Kidney epithelial cell (primary cell): ENCODE measurements at regions not wholly inside any gene's neighbourhood (a gene's known extent, or its start where the extent isn't known, plus 50 kb on each side); places are given as distances from the start of the nearest gene placed in this dataset.

ENCODE experiments used
- DNase-seq: peaks from one replicate; pipeline ENCODE4 v3.0.0-alpha.2; 2010; ENCODE audit warnings: low read depth
- H3K27me3 ChIP-seq: 2 replicates; pipeline ENCODE4 v1.6.0; 2011; ENCODE audit warnings: low read length; ENCODE audit not compliant: control insufficient read depth, insufficient read depth
- H3K36me3 ChIP-seq: 2 replicates; pipeline ENCODE4 v1.5.1; 2011; ENCODE audit warnings: low read length; ENCODE audit not compliant: control insufficient read depth, insufficient read depth
- H3K4me3 ChIP-seq: 2 replicates; pipeline ENCODE4 v1.5.1; 2011; ENCODE audit warnings: low read depth, mild to moderate bottlenecking, control low read depth, low read length
- TF ChIP-seq, protein P1 (sequence below): IDR thresholded peaks from 2 replicates; pipeline ENCODE4 v1.5.1; 2011; ENCODE audit warnings: mild to moderate bottlenecking, moderate library complexity, low read length, control low read depth, inconsistent platforms; ENCODE audit not compliant: insufficient read depth, poor library complexity, severe bottlenecking

DNA sequence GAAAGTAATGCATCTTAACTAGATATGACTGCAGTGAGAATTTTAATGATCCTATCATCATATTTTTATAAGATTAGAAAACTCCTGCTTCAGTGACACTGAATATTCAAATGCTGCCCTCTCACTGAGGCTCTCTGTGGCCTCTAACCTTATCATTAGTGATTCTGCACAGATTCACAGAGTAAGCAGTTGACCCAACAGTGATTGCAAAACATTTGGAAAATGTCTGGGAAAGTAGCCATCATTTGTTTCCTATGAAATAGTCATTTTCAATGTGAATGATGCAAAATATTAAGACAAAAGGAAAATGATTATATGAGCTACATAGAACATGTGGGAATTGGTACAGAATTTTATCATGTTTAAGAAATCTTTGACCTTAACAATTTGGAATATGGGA is 210.3 kb downstream of the TBX18 start:
- no peak for DNase-seq
- TF ChIP-seq, protein P1, sequence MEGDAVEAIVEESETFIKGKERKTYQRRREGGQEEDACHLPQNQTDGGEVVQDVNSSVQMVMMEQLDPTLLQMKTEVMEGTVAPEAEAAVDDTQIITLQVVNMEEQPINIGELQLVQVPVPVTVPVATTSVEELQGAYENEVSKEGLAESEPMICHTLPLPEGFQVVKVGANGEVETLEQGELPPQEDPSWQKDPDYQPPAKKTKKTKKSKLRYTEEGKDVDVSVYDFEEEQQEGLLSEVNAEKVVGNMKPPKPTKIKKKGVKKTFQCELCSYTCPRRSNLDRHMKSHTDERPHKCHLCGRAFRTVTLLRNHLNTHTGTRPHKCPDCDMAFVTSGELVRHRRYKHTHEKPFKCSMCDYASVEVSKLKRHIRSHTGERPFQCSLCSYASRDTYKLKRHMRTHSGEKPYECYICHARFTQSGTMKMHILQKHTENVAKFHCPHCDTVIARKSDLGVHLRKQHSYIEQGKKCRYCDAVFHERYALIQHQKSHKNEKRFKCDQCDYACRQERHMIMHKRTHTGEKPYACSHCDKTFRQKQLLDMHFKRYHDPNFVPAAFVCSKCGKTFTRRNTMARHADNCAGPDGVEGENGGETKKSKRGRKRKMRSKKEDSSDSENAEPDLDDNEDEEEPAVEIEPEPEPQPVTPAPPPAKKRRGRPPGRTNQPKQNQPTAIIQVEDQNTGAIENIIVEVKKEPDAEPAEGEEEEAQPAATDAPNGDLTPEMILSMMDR = no peak
- no peak overlapping the region for H3K4me3 ChIP-seq
- H3K36me3 ChIP-seq = no peaks in the 10 kb centered on the region
- H3K27me3 ChIP-seq = no peaks in the 10 kb centered on the region

DNA sequence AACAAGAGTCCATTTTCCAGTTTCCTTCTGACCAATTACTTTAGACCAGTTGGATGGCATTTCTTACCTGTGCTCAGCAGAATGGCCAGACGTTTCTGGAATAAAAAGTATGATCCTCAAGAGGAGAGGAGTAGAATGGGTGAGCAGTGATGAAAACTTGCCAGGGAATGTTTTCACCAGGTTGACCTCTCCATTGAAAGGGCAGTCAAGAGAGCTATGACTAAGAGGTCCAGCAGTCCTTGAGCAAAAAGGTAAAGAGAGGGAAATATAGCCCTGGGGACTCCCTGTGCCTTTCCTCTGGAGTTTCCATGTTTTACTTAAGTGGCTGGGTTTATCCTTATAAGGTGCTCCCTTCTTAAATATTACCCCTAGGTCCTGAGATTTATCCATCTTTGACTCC is 210.9 kb downstream of the TBX18 start:
- DNase-seq = no peak
- no peaks in the 10 kb centered on the region for H3K27me3 ChIP-seq
- H3K36me3 ChIP-seq = no peaks in the 10 kb centered on the region
- TF ChIP-seq, protein P1 = no peak
- no peak overlapping the region for H3K4me3 ChIP-seq

DNA sequence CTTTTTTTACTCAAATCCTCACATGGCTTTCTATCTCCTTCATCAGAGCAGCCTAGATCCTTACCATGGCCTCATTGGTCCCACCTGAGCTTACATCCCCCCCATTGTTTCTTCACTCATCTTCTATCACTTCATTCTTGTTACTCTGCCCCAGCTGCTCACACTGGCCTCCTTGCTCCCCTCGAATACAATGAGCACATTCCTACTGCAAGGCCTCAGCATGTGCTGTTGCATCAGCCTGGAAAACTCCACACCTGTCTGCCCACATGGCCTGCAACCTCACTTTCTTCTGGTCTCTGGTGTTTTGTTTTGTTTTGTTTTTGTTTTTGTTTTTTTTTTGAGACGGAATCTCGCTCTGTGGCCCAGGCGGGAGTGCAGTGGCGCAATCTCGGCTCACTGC is 212.6 kb downstream of the TBX18 start:
- H3K4me3 ChIP-seq = no peak overlapping the region
- no peak for DNase-seq
- TF ChIP-seq, protein P1 = no peak
- H3K27me3 ChIP-seq = no peaks in the 10 kb centered on the region
- H3K36me3 ChIP-seq = no peaks in the 10 kb centered on the region

DNA sequence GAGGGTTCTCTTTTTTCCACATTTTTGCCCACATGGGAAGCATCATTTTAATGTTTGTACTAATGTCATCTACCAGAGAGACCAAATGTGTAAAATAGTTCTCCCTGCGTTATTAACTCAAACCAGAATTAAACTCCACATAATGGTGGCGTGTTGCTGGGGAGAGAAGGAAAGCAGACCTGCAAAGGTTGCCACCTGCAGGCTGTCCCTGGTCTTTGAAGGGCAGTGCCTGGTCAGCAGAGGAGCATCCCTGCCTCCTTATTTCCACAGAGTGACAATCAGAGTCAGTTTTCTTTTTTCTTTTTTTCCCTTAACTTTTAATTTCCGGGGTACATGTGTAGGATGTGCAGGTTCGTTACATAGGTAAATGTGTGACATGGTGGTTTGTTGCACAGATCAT is 214.5 kb downstream of the TBX18 start:
- TF ChIP-seq, protein P1 = peak; percentile 10
- DNase-seq = no peak
- H3K27me3 ChIP-seq = no peaks in the 10 kb centered on the region
- no peak overlapping the region for H3K4me3 ChIP-seq
- H3K36me3 ChIP-seq = no peaks in the 10 kb centered on the region

DNA sequence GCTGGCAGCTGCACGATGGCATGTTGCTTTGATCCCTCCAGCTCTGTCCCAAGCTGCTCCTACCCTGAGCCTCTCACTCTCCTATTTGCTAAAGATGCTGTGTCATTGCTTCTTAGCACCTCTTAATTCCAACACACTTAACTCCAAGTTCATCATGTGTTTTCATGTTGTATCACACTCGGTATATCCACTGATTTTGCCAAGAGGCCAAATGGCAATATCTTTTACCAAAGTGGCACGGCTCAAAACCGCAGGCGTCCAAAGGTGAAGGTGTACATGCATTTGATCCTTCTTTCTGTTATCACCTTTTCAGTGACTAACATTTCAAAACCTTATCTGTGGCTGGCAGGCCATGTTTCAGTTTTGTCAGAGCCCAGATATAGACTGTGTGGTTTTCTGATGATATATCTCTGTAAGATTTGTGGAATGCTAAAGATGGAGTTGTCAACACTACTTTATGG is 217.0 kb downstream of the TBX18 start:
- no peak overlapping the region for H3K4me3 ChIP-seq
- TF ChIP-seq, protein P1 = no peak
- no peak for DNase-seq
- no peaks in the 10 kb centered on the region for H3K27me3 ChIP-seq
- no peaks in the 10 kb centered on the region for H3K36me3 ChIP-seq

DNA sequence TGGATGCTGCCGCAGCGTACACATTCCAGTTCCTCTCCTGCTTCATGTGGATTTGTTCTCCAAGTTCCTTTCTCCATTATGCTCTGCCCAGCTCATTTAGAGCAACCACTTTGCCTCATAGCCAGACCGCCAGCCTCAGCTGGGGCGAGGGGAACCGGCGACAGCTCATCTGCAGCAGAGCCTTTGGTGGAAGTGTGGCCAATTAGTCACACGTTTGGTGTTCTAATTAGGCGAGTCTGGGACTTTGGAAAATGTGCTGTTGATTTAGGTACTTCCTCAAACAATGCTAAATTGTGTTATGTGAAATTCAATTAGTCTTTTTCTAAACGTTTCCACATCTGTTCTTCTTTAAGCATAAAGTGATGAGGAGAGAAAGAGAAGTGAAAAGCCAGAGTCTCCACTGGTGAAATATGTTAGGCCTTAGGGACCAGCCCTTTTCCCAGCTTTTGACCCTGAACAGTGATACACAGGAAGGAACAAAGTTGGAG is 217.9 kb downstream of the TBX18 start:
- no peaks in the 10 kb centered on the region for H3K27me3 ChIP-seq
- no peak for DNase-seq
- no peaks in the 10 kb centered on the region for H3K36me3 ChIP-seq
- no peak overlapping the region for H3K4me3 ChIP-seq
- TF ChIP-seq, protein P1 = no peak
